NT2/D1 (cell line): ENCODE measurements at regions not wholly inside any gene's neighbourhood (a gene's known extent, or its start where the extent isn't known, plus 50 kb on each side); places are given as distances from the start of the nearest gene placed in this dataset.

Experiments used
- SUZ12 ChIP-seq: IDR thresholded peaks from 2 replicates; pipeline ENCODE4 v1.6.1; 2011; ENCODE audit not compliant: insufficient read length, insufficient read depth; ENCODE audit errors: extremely low read depth
- YY1 ChIP-seq: IDR thresholded peaks from 2 replicates; pipeline ENCODE4 v1.6.1; 2011; ENCODE audit not compliant: insufficient read length, insufficient read depth

- TF ChIP-seq YY1: no peak
- no peak for TF ChIP-seq SUZ12
These were observed 445.1 kb upstream of the CDH20 start for GRCh38 chr18:60888071-60888624.
